Activated CD4-positive, alpha-beta T cell treated with anti-CD3 and anti-CD28 coated beads, Interleukin-2, Interleukin-6, amounts not matched to agents 100 ng/mL and 50 ng/mL, durations not matched to agents 16 hours and 8 hours (primary cell): ENCODE measurements at regions not wholly inside any gene's neighbourhood (a gene's known extent, or its start where the extent isn't known, plus 50 kb on each side); places are given as distances from the start of the nearest gene placed in this dataset.

Source experiments
- DNase-seq: peaks from one replicate; pipeline ENCODE4 v3.0.0-alpha.2; 2020

DNA sequence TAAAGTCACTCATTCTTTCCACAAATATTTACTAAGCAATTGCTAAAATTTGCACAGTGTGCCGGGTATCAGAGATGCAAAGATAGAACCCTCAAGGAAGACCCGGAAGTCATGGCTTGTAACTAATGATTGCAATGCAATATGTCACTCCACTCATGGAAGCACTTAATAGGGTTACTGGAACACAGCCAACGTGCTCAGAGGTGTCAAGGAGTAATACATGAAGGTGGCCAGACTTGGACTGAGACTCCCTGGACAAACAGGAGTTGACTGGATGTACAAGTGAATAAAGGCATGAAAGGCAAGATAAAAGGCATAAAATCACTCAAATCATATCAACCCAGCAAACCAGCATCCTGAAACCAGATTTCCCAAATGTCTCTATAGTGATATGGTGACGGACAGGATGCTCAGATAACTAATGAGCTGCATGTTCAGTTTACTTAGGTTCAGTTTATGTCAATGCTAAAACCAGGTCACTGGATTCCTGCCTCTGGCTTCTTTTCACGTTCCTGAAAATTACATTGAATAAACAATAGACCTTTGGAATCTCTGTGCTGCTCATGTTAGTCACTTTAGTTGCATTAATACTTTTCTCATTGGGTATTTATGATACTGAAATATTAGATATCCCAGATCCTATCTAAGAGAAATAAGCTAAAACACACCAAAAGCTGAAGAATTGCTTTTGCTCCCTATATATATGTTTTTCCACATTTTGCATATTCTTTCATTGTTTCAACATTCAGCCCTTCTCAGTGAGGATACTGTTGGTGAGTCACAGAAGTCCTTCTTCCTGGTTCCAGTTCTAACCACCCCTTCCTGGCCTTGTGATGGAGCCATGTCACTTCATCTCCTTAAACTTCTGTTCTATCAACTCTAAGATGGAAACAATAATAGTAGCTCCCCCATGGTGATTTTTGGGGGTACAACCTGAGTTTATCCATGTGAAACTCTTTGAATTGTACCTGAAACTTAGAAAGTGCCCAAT is 688.9 kb upstream of the ID2 start:
- DNase-seq = no peak

GRCh38 chr2:7994397-7994951 is 687.4 kb upstream of the ID2 start:
- no peak for DNase-seq

DNA sequence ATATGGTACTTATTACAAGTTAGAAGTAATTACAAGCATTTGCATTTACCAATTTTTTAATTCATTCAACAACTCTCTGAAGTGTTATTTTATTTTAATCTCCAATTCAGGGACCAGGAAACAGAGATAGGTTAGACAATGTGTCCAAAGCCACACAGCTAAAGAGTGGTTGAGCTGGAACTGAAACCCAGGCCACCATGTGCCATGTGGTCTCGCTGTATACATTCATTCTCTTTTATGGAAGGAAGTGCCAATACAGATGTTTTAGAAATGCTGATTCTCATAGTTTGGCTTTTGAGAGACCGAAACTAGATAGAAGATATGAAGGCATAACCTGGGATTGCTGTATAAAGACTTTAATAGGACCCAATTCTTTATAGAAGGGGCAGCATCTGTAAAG is 684.6 kb upstream of the ID2 start:
- no peak for DNase-seq

DNA sequence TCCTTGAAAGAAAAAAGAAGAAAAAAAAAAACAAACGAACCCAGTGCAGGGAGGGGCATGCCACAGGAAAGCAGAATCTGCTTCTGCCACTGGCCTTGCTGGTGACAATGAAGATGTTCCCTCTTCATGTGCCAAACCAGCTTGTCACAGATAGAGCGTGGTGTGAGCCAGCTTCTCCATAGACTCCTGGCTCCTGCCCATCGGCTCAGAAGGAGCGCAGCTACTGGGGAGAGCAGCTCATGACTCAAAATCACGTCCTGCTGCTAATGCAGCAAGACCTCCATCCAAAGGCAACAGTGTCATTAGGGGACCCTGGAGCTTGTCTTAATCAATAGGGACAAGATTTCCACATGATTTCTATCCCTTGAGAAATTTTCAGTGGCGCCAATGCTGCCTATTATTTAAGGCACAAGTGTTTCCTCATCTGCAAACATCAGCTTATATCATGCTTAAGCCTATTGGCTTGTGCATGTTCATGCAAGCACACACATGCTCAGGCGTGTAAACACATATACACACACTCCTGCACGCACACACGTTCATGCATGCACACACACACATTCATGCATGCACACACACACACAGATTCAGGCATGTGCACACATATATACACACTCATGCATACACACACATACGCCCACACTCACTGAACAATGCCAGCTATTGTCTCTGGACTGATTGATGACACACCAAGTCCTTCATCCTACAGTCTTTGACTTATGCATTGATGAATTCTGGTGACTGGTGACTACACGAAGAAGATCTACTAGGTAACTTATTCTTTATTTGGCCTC is 682.0 kb upstream of the ID2 start:
- no peak for DNase-seq

- DNase-seq = no peak
Observed at GRCh38 chr2:8000870-8001269, 681.0 kb upstream of the ID2 start.

DNA sequence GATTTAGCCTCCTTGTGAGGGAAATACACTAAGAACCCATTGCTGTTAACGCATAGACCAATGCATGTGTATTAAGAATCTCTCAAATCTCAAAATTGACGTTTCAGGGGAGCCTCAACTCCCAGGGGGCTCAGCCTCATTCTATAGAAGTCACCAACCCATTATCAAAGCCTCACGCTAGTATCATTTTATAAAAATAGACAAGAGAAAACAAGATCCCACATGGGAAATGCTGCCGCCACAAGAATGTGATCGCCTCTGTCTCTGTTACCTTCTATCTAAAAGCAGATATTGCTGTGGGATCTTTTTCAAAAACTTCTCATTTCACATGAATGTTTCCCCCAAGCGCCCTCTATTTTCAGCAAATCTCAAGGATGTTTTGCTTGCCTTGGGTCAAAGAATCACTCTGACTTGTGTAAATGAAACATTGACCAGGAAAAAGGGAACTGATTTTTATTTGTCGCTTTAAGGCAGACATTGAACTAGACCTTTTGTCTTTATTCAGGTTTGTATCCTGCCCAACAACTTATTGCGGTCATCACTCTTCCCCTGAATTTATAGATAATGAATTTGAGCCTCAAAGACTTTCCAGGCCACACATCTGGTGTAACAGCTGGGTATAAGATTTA is 679.0 kb upstream of the ID2 start:
- DNase-seq = no peak

DNA sequence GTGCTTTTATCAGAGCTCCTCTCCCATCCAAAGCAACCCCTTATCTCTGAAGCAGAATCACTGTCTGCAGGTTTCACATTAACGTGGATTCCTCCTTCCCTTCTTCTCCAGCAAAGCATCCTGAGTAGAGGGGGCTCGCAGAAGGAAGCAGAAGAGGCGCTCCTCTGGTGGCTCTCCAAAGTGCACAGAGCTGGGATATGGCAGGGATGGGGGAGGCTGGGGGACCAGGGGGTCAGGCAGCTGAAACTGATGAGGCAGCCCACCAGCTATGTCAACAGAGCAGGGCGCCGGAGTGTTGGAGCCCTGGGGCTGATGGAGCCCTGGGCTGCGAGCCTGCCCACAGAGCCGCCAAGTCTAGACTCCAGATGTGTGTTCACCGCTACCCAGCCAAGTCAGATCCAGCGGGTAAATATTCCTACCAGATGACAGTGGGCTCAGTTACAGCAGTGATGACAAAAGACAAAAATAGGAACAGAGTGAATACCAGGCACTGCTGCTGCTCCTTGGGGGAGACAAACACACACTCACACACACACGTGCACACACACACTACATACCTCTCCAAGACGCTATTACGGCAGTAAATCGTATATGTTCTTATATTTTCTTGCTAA is 678.3 kb upstream of the ID2 start:
- DNase-seq = no peak

DNA sequence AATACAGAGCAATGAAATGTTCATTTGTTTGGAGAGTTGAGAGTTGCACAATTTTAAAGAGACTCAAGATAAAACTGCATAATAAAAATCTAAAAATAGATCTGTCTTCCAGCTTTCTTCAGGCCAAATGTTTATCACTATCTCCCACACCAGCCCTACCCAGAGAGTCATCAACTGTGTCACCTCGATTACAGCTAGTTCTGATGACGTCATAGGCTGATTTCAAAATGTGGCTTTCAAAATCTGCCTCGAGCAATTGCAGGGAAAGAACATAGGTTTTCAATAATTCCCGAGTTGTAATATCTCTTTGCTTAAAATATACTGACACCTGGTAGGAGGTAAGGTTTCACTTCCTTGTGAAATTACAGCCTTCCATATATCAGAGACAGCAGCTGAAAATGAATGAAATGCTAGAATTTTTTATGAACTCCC is 677.6 kb upstream of the ID2 start:
- no peak for DNase-seq

GRCh38 chr2:8006181-8006580 is 675.7 kb upstream of the ID2 start:
- DNase-seq = no peak

DNA sequence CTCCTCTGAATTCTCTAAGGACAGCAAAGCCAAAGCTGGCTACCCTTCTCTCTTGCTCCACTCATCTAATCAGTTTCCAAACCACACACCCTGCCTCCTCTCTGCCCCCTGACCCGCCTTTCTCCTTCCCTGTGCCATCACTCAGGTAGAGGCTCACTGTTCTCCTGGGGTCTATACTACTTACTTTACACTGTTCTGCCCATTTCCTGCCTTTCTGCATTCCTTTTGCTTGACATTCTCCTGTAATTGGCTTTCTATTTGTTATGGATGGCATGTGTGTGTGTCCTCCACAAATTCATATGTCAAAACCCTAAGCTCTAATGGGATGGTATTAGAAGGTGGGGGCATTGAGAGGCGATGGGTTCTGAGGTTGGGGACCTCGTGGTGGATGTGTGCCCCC is 675.2 kb upstream of the ID2 start:
- no peak for DNase-seq

- DNase-seq = no peak
Observed at GRCh38 chr2:8009010-8009597, 672.8 kb upstream of the ID2 start.

GRCh38 chr2:8015848-8016600 is 665.8 kb upstream of the ID2 start:
- DNase-seq = no peak

DNA sequence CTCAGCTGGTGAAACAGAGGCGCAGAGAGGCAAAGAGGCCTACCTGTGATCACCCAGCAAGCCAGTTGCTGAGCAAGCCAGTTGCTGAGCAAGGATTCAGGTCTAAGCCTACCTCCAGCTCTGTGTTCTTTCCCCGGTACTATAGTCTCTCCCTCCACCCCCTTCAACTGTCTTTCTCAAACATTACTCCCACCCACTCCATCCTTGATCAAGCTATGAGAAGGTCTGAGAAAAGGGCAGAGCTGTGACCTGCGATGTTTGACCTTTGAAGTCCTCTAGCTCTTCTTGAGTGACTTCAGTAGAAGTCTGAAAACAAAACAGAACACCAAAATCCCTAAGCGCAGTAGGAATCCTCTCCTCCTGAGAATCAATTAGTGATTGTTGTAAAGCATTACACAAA is 665.2 kb upstream of the ID2 start:
- DNase-seq = no peak

- no peak for DNase-seq
Observed at GRCh38 chr2:8018956-8019355, 662.9 kb upstream of the ID2 start.

DNA sequence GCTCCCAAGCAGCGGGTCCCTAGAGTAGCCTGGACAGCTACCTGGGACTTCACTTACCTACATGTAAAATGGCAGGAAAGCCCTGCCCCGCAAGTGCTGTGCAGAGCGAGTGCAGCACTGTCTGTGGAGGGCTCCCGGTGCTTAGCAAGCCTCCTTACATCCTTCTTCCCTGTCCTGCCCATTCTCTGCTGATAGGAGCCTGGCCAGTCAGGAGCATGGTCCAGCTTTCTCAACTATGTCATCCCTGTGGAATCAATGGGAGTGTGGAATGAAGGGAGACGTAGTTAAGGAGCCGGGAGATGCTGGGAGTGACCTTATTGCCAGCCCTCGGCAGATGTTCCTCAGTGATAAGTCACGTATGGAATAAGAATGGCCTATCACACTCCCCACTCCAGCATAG is 661.9 kb upstream of the ID2 start:
- no peak for DNase-seq

DNA sequence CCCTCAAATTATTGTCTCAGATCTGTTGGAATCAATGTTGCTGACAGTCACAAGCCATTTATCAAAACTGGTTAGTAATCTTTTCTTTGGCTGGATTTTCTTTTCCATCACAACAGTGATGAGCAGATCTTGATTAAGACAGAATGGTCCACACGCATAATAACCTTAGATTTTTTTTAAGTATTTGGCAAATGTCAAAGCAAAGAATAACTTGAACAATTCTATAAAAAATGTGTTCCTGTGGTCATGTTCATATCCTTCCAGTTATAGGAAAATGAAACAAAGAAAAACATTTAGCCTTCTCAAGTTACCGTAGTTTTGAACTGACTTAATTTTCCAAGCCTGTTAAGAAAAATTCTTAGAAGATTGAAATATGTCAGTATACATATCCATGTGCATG is 659.9 kb upstream of the ID2 start:
- DNase-seq = no peak

GRCh38 chr2:8022908-8023640 is 658.8 kb upstream of the ID2 start:
- DNase-seq = no peak

DNA sequence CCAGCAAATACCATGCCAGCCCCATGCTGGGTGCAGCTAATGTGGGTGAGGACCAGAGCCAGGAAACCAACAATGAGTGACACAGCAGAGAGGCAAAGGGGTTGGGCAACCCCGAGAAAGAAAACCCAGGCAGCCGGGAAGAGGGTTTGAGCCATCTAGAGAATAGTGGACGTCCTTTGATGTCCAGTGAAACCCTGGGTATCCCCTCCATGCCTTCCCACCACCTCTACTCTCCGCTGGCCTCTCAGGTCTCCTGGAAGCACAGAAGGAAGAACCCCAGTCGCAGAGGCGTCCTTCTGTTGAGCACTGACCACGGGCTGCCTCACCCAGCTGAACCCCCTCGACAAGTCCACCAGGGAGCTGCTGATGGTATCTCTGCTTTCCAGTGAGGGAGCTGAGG is 657.4 kb upstream of the ID2 start:
- no peak for DNase-seq

- no peak for DNase-seq
Observed at GRCh38 chr2:8026381-8026780, 655.5 kb upstream of the ID2 start.

DNA sequence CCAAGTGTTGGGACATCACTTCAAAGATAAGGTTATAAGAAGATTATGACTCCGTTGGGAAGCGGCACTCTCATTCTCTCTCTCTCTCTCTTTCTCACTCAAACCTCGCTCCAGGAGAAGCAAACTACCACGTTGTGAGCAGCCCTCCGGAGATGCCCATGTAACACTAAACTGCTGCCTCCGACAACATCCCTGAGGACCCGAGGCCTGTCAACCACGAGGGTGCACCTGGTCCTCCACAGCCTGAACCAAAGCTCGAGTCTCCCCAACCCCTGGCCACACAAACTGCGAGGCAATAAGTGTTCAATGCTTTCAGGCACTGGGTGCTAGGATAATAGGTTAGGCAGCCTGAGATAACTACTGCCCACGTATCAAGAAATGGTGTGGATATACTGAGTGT is 654.5 kb upstream of the ID2 start:
- no peak for DNase-seq

GRCh38 chr2:8028036-8028435 is 653.8 kb upstream of the ID2 start:
- no peak for DNase-seq
